OCI-LY7 (cell line): ENCODE measurements at regions not wholly inside any gene's neighbourhood (a gene's known extent, or its start where the extent isn't known, plus 50 kb on each side); places are given as distances from the start of the nearest gene placed in this dataset.

Source experiments
- BruUV-seq: library from RNA; stranded (reverse); fragments of 400-500 nt; replicated peaks from 2 replicates; lab custom pipeline; 2021; lab: Mats Ljungman, UMichigan
- CTCF ChIA-PET: fragments of 300-600 bp; sonication (Branson Sonifier 250); formaldehyde crosslinking; loops from one replicate; lab custom pipeline; 2022; ENCODE audit warnings: antibody characterized with exemption; ENCODE audit not compliant: unreplicated experiment; lab: Charles Lee
- POLR2A ChIA-PET: fragments of 300-600 bp; sonication (Branson Sonifier 250); formaldehyde crosslinking; loops from one replicate; lab custom pipeline; 2022; ENCODE audit warnings: antibody characterized with exemption; lab: Charles Lee
- DNase-seq: peaks from one replicate; pipeline ENCODE4 v3.0.0-alpha.2; 2015; ENCODE audit warnings: low spot score
- H2AFZ ChIP-seq: fragments of 200-600 bp; sonication (generic), shearing (Covaris generic); 2 replicates; pipeline ENCODE4 v1.6.1; 2014; ENCODE audit warnings: mild to moderate bottlenecking, antibody characterized with exemption, low read length, moderate library complexity
- H3K27ac ChIP-seq: fragments of 200-600 bp; sonication (generic); 2 replicates; pipeline ENCODE4 v1.5.1; 2014; ENCODE audit warnings: mixed run types, low read depth, mild to moderate bottlenecking, moderate library complexity, low read length, inconsistent platforms; ENCODE audit not compliant: poor library complexity, severe bottlenecking
- H3K36me3 ChIP-seq: fragments of 200-600 bp; sonication (generic); 2 replicates; pipeline ENCODE4 v1.6.1; 2014; ENCODE audit warnings: mild to moderate bottlenecking, antibody characterized with exemption, low read length, moderate library complexity, mixed read lengths; ENCODE audit not compliant: insufficient read depth
- H3K4me1 ChIP-seq: fragments of 200-600 bp; sonication (generic); 2 replicates; pipeline ENCODE4 v1.5.1; 2014; ENCODE audit warnings: mild to moderate bottlenecking, low read length; ENCODE audit not compliant: insufficient read depth, poor library complexity, severe bottlenecking
- H3K4me2 ChIP-seq: fragments of 200-600 bp; sonication (generic); 2 replicates; pipeline ENCODE4 v1.6.1; 2014; ENCODE audit warnings: mild to moderate bottlenecking, low read length
- H3K4me3 ChIP-seq: fragments of 200-600 bp; sonication (generic); 2 replicates; pipeline ENCODE4 v1.5.1; 2014; ENCODE audit warnings: mild to moderate bottlenecking, low read depth, low read length; ENCODE audit not compliant: poor library complexity, severe bottlenecking
- H3K79me2 ChIP-seq: fragments of 200-600 bp; sonication (generic); 2 replicates; pipeline ENCODE4 v1.6.1; 2016; ENCODE audit warnings: low read depth, mild to moderate bottlenecking, low read length, moderate library complexity, mixed read lengths; ENCODE audit not compliant: insufficient read depth
- H3K9me2 ChIP-seq: fragments of 200-600 bp; sonication (generic); 2 replicates; pipeline ENCODE4 v1.6.1; 2016; ENCODE audit warnings: mild to moderate bottlenecking, low read length, mixed read lengths; ENCODE audit not compliant: insufficient read depth
- H3K9me3 ChIP-seq: fragments of 200-600 bp; sonication (generic); 2 replicates; pipeline ENCODE4 v1.6.1; 2014; ENCODE audit warnings: mild to moderate bottlenecking, mixed run types, low read length, mixed read lengths
- H4K20me1 ChIP-seq: fragments of 200-600 bp; sonication (generic); 2 replicates; pipeline ENCODE4 v1.6.1; 2014; ENCODE audit warnings: mild to moderate bottlenecking, antibody characterized with exemption, low read length, moderate library complexity, mixed read lengths; ENCODE audit not compliant: insufficient read depth
- CTCF ChIP-seq: fragments of 200-600 bp; sonication (generic); conservative IDR thresholded peaks from 2 replicates; pipeline ENCODE4 v1.5.1; 2014; ENCODE audit warnings: mild to moderate bottlenecking, antibody characterized with exemption, low read length, moderate library complexity, mixed read lengths
- EZH2phosphoT487 ChIP-seq: fragments of 200-600 bp; sonication (generic); IDR thresholded peaks from 2 replicates; pipeline ENCODE4 v1.6.1; 2018; ENCODE audit warnings: low read depth, borderline replicate concordance, mild to moderate bottlenecking, mixed run types, antibody characterized with exemption, low read length, moderate library complexity, mixed read lengths
- intact Hi-C: fragments of 100-400 bp; cut with micrococcal nuclease; formaldehyde crosslinking; loops from one replicate; pipeline ENCODE4 v1.10.0; 2022; ENCODE audit not compliant: unreplicated experiment

DNA sequence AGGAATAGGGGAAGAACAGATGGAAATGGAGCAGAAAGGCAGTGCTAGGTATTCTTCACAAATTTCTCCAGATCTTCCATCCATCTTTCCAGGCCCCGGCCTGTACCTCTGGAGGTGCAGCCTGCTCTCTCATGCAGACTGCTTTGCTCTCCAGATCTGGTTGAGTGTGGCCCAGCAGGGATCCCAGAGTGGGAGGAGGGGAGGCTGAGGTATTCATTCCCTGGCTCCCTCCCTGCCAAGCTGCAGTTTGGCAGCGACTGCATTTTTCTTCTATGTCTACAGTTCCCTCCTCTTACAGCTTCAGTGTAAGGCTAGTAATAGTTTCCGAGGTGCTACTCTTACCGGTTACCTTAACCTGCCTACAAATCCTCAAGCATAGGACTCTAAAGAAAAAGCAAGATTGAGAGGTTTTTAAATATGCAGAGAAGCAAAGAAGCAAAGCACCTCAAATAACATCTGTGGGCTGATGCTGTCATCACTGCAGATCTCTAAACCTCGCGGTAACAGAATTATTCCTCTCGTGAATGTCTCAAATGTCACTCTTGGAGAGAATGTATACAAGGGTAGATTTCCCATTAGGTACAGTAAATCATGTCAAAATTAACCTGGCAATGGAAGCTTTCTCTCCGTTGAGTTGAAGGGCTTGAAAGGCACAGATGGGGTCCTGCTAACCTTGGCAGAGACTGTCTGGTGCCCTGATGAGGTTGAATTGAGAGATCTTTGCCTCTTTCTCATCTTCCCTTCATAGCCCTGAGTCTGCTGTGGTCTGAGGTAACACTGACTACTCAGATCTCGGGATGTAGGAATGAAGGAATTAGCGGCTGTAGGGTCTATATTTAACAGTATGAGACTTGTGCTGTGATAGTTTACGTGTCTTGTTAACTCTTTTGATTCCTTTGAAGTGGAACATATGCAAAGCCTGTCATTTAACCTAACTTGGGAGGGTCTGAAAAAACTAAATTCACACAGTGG lies 297.9 kb upstream of the C11orf87 start:
- no peak overlapping the region for H3K27ac ChIP-seq
- ChIA-PET CTCF (no interaction called here), POLR2A (interaction anchor here (0.7 kb wide), 1 partner anchor 24 kb away, joined by 4 read pairs; no protein-coding TSS in a partner anchor)
- H3K4me2 ChIP-seq: no peak overlapping the region
- TF ChIP-seq CTCF (no peak), EZH2phosphoT487 (no peak)
- no peaks in the 10 kb centered on the region for H3K36me3 ChIP-seq
- intact Hi-C loops: no loop called here
- no TSS peak for BruUV-seq
- no peak overlapping the region for H3K4me3 ChIP-seq
- H4K20me1 ChIP-seq: no peaks in the 10 kb centered on the region
- H3K4me1 ChIP-seq: no peaks in the 10 kb centered on the region
- no peaks in the 10 kb centered on the region for H3K9me2 ChIP-seq
- H3K9me3 ChIP-seq: no peaks in the 10 kb centered on the region
- DNase-seq: no peak
- no peaks in the 10 kb centered on the region for H3K79me2 ChIP-seq
- H2AFZ ChIP-seq: no peak overlapping the region

GRCh38 chr11:109130910-109131309 lies 291.1 kb upstream of the C11orf87 start:
- H3K79me2 ChIP-seq: no peaks in the 10 kb centered on the region
- POLR2A ChIA-PET: interaction anchor here (0.6 kb wide), 2 partner anchors 9 to 72 kb away, joined by 3 read pairs; no protein-coding TSS in a partner anchor
- no peak overlapping the region for H3K4me3 ChIP-seq
- no peak for DNase-seq
- H3K4me1 ChIP-seq: no peaks in the 10 kb centered on the region
- no peaks in the 10 kb centered on the region for H3K36me3 ChIP-seq
- no TSS peak for BruUV-seq
- no peak overlapping the region for H3K27ac ChIP-seq
- no peaks in the 10 kb centered on the region for H4K20me1 ChIP-seq
- CTCF ChIA-PET: no interaction called here
- no peak overlapping the region for H2AFZ ChIP-seq
- no peaks in the 10 kb centered on the region for H3K9me3 ChIP-seq
- H3K9me2 ChIP-seq: no peaks in the 10 kb centered on the region
- no peak overlapping the region for H3K4me2 ChIP-seq
- intact Hi-C loops: no loop called here
- no peak for TF ChIP-seq EZH2phosphoT487
- no peak for TF ChIP-seq CTCF

- ChIA-PET POLR2A (no interaction called here), CTCF (no interaction called here)
- intact Hi-C loops: no loop called here
- Histone ChIP-seq H3K36me3 (no peaks in the 10 kb centered on the region), H3K79me2 (no peaks in the 10 kb centered on the region), H3K4me2 (no peak overlapping the region), H3K4me1 (no peaks in the 10 kb centered on the region), H3K27ac (no peak overlapping the region), H3K9me3 (no peaks in the 10 kb centered on the region), H3K4me3 (no peak overlapping the region), H3K9me2 (no peaks in the 10 kb centered on the region), H4K20me1 (no peaks in the 10 kb centered on the region), H2AFZ (no peak overlapping the region)
- TF ChIP-seq EZH2phosphoT487: no peak
- no peak for TF ChIP-seq CTCF
- BruUV-seq: no TSS peak
- DNase-seq: no peak
Measured at GRCh38 chr11:109132539-109132938, 289.5 kb upstream of the C11orf87 start.
